Ovary (tissue), 3 donors: ENCODE measurements at regions not wholly inside any gene's neighbourhood (a gene's known extent, or its start where the extent isn't known, plus 50 kb on each side); places are given as distances from the start of the nearest gene placed in this dataset.

Experiments used
- CTCF ChIP-seq, 3 donors: fragments of 450-650 bp in 2 of 3; fragments of 200-600 bp in 1 of 3; IDR thresholded peaks; one replicate each; pipeline versions ENCODE4 v1.5.1 to v1.8.0; 2016 to 2022; ENCODE audit warnings: antibody characterized with exemption in 3 of 3, mild to moderate bottlenecking in 1 of 3
- EP300 ChIP-seq: sonication (generic); formaldehyde crosslinking; IDR thresholded peaks from one replicate; pipeline ENCODE4 v1.6.1; 2017; ENCODE audit warnings: antibody characterized with exemption
- POLR2A ChIP-seq: fragments of 450-650 bp; IDR thresholded peaks from one replicate; pipeline ENCODE4 v1.6.1; 2017; ENCODE audit warnings: antibody characterized with exemption, mild to moderate bottlenecking, moderate library complexity
- donor health status: DM: no; HTN: no; CAD: no.

GRCh38 chr5:126126574-126126973 lies 296.6 kb upstream of the GRAMD2B start:
- no peak for TF ChIP-seq POLR2A
- no peak for TF ChIP-seq CTCF (IDR thresholded peaks at IDR 0.05)
- no peak for TF ChIP-seq EP300
